ENCODE measurements at regions not wholly inside any gene's neighbourhood (a gene's known extent, or its start where the extent isn't known, plus 50 kb on each side); places are given as distances from the start of the nearest gene placed in this dataset.

DNA sequence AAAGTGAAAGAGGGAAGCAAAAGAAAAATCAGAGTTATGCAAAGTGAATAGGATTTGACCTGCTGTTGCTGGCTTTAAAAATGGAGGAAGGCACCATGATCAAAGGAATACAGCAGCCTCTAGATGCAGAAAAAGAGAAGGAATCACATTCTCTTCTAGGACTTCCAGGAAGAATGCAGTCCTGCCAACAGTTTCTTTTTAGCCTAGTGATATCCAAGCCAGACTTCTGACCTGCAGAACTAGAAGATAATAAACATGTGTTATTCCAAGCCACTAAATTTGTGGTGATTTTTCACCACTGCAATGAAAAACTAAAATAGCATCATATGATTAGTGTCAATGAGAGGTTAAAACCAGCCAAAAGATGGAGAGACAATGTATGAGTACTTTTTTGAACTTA lies 101.9 kb upstream of the ADAMTS5 start (continued):
- no peak for TF ChIP-seq ZNF331 (CRISPR knock-in tag; IDR thresholded peaks at IDR 0.05; ENCODE audit: low read depth)
- TF ChIP-seq, protein P1, sequence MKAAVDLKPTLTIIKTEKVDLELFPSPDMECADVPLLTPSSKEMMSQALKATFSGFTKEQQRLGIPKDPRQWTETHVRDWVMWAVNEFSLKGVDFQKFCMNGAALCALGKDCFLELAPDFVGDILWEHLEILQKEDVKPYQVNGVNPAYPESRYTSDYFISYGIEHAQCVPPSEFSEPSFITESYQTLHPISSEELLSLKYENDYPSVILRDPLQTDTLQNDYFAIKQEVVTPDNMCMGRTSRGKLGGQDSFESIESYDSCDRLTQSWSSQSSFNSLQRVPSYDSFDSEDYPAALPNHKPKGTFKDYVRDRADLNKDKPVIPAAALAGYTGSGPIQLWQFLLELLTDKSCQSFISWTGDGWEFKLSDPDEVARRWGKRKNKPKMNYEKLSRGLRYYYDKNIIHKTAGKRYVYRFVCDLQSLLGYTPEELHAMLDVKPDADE (IDR thresholded peaks at IDR 0.05), result no peak

DNA sequence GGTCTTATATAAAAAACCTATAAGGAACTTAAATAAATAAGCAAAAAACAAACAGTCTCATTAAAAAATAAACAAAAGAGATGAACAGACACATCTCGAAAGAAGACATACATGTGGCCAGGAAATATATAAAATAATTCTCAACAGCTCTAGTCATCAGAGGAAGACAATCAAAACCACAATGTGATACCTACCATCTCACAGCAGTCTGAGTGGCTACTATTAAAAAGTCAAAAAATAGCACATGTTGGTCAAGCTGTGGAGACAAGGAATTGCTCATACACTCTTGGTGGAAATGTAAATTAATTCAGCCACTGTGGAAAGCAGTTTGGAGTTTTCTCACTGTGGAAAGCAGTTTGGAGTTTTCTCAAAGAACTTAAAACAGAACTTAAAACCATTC lies 100.3 kb upstream of the ADAMTS5 start:
- Mint-ChIP-seq H3K9me3 (no peaks in the 10 kb centered on the region; the same call in 1 of the 3 replicates), H3K4me1 (no peaks in the 10 kb centered on the region), H3K36me3 (ENCODE audit: low read depth) (no peaks in the 10 kb centered on the region), H3K27me3 (ENCODE audit: insufficient read depth, low read depth, poor library complexity) (no peaks in the 10 kb centered on the region), H3K27ac (no peak overlapping the region), H3K4me3 (no peak overlapping the region)
- Histone ChIP-seq H3K4me2 (no peak overlapping the region), H3K79me2 (replicated peaks; ENCODE audit: insufficient read depth) (no peaks in the 10 kb centered on the region), H4K20me1 (replicated peaks; ENCODE audit: insufficient read depth) (no peaks in the 10 kb centered on the region), H3K9me2 (ENCODE audit: insufficient read depth) (peaks cover 7% of the 10 kb centered on the region; the same call in 1 of the 2 replicates), H3K27ac (ENCODE audit: low read depth) (no peak overlapping the region), H3F3A (replicated peaks; ENCODE audit: low read depth) (no peaks in the 10 kb centered on the region), H3K27me3 (ENCODE audit: insufficient read depth) (no peaks in the 10 kb centered on the region), H2AFZ (no peak overlapping the region), H3K4me3 (no peak overlapping the region), H3K4me1 (ENCODE audit: insufficient read depth) (no peaks in the 10 kb centered on the region), H3K36me3 (ENCODE audit: insufficient read depth) (no peaks in the 10 kb centered on the region)
- no peak for TF ChIP-seq JUNB (IDR thresholded peaks at IDR 0.05; ENCODE audit: unreplicated experiment)
- DNase-seq (ENCODE audit: low spot score) (no peak), ATAC-seq (no peak)

DNA sequence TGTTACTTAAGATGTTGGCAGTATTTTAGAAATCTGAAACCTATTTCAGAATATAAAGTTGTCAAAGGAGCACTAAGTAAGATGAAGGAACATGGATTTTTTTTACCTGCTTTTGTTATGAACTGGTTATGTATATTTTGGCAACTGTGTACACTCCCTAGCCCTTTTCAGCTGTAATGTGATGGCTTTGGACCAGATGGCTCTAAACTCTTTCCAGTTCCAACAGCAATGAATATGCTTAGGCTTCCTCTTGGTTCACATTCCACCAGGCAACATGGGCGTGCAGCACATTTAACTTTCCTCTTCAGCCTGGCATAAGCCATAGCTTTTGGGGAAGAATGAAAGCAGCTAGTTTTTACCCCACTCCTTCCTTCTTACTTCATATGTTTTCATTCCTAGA lies 95.6 kb upstream of the ADAMTS5 start:
- Mint-ChIP-seq H3K27me3 (ENCODE audit: insufficient read depth, low read depth, poor library complexity) (no peaks in the 10 kb centered on the region), H3K4me1 (no peaks in the 10 kb centered on the region), H3K4me3 (no peak overlapping the region), H3K27ac (no peak overlapping the region), H3K9me3 (no peaks in the 10 kb centered on the region; the same call in 2 of the 3 replicates), H3K36me3 (ENCODE audit: low read depth) (no peaks in the 10 kb centered on the region)
- H4K20me1 ChIP-seq (replicated peaks; ENCODE audit: insufficient read depth), result no peaks in the 10 kb centered on the region
- H2AFZ ChIP-seq, result no peak overlapping the region
- ATAC-seq, result no peak
- H3K4me2 ChIP-seq, result no peak overlapping the region
- DNase-seq (ENCODE audit: low spot score), result no peak
- no peaks in the 10 kb centered on the region for H3F3A ChIP-seq (replicated peaks; ENCODE audit: low read depth)
- no peaks in the 10 kb centered on the region for H3K27me3 ChIP-seq (ENCODE audit: insufficient read depth)
- no peak overlapping the region for H3K27ac ChIP-seq (ENCODE audit: low read depth)
- TF ChIP-seq STAT1 (IDR thresholded peaks at IDR 0.05; ENCODE audit: unreplicated experiment) (no peak), ZNF114 (CRISPR knock-in tag; IDR thresholded peaks at IDR 0.05) (no peak), POLR2AphosphoS5 (IDR thresholded peaks at IDR 0.05; ENCODE audit: low read depth) (no peak), CREB1 (CRISPR knock-in tag; IDR thresholded peaks at IDR 0.05; ENCODE audit: low read depth) (no peak)
- TF ChIP-seq, protein P1 (IDR thresholded peaks at IDR 0.05), result no peak
- TF ChIP-seq, protein P2, sequence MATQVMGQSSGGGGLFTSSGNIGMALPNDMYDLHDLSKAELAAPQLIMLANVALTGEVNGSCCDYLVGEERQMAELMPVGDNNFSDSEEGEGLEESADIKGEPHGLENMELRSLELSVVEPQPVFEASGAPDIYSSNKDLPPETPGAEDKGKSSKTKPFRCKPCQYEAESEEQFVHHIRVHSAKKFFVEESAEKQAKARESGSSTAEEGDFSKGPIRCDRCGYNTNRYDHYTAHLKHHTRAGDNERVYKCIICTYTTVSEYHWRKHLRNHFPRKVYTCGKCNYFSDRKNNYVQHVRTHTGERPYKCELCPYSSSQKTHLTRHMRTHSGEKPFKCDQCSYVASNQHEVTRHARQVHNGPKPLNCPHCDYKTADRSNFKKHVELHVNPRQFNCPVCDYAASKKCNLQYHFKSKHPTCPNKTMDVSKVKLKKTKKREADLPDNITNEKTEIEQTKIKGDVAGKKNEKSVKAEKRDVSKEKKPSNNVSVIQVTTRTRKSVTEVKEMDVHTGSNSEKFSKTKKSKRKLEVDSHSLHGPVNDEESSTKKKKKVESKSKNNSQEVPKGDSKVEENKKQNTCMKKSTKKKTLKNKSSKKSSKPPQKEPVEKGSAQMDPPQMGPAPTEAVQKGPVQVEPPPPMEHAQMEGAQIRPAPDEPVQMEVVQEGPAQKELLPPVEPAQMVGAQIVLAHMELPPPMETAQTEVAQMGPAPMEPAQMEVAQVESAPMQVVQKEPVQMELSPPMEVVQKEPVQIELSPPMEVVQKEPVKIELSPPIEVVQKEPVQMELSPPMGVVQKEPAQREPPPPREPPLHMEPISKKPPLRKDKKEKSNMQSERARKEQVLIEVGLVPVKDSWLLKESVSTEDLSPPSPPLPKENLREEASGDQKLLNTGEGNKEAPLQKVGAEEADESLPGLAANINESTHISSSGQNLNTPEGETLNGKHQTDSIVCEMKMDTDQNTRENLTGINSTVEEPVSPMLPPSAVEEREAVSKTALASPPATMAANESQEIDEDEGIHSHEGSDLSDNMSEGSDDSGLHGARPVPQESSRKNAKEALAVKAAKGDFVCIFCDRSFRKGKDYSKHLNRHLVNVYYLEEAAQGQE (IDR thresholded peaks at IDR 0.05; ENCODE audit: unreplicated experiment), result no peak
- TF ChIP-seq, protein P3, sequence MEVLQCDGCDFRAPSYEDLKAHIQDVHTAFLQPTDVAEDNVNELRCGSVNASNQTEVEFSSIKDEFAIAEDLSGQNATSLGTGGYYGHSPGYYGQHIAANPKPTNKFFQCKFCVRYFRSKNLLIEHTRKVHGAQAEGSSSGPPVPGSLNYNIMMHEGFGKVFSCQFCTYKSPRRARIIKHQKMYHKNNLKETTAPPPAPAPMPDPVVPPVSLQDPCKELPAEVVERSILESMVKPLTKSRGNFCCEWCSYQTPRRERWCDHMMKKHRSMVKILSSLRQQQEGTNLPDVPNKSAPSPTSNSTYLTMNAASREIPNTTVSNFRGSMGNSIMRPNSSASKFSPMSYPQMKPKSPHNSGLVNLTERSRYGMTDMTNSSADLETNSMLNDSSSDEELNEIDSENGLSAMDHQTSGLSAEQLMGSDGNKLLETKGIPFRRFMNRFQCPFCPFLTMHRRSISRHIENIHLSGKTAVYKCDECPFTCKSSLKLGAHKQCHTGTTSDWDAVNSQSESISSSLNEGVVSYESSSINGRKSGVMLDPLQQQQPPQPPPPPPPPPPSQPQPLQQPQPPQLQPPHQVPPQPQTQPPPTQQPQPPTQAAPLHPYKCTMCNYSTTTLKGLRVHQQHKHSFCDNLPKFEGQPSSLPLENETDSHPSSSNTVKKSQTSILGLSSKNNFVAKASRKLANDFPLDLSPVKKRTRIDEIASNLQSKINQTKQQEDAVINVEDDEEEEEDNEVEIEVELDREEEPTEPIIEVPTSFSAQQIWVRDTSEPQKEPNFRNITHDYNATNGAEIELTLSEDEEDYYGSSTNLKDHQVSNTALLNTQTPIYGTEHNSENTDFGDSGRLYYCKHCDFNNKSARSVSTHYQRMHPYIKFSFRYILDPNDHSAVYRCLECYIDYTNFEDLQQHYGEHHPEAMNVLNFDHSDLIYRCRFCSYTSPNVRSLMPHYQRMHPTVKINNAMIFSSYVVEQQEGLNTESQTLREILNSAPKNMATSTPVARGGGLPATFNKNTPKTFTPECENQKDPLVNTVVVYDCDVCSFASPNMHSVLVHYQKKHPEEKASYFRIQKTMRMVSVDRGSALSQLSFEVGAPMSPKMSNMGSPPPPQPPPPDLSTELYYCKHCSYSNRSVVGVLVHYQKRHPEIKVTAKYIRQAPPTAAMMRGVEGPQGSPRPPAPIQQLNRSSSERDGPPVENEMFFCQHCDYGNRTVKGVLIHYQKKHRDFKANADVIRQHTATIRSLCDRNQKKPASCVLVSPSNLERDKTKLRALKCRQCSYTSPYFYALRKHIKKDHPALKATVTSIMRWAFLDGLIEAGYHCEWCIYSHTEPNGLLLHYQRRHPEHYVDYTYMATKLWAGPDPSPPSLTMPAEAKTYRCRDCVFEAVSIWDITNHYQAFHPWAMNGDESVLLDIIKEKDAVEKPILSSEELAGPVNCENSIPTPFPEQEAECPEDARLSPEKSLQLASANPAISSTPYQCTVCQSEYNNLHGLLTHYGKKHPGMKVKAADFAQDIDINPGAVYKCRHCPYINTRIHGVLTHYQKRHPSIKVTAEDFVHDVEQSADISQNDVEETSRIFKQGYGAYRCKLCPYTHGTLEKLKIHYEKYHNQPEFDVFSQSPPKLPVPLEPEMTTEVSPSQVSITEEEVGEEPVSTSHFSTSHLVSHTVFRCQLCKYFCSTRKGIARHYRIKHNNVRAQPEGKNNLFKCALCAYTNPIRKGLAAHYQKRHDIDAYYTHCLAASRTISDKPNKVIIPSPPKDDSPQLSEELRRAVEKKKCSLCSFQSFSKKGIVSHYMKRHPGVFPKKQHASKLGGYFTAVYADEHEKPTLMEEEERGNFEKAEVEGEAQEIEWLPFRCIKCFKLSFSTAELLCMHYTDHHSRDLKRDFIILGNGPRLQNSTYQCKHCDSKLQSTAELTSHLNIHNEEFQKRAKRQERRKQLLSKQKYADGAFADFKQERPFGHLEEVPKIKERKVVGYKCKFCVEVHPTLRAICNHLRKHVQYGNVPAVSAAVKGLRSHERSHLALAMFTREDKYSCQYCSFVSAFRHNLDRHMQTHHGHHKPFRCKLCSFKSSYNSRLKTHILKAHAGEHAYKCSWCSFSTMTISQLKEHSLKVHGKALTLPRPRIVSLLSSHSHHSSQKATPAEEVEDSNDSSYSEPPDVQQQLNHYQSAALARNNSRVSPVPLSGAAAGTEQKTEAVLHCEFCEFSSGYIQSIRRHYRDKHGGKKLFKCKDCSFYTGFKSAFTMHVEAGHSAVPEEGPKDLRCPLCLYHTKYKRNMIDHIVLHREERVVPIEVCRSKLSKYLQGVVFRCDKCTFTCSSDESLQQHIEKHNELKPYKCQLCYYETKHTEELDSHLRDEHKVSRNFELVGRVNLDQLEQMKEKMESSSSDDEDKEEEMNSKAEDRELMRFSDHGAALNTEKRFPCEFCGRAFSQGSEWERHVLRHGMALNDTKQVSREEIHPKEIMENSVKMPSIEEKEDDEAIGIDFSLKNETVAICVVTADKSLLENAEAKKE (CRISPR knock-in tag; IDR thresholded peaks at IDR 0.05), result no peak
- H3K4me1 ChIP-seq (ENCODE audit: insufficient read depth), result no peaks in the 10 kb centered on the region
- H3K9me2 ChIP-seq (ENCODE audit: insufficient read depth), result no peaks in the 10 kb centered on the region
- H3K79me2 ChIP-seq (replicated peaks; ENCODE audit: insufficient read depth), result no peaks in the 10 kb centered on the region
- no peak overlapping the region for H3K4me3 ChIP-seq
- H3K36me3 ChIP-seq (ENCODE audit: insufficient read depth), result no peaks in the 10 kb centered on the region

Data from GM23338 (cell line).